ENCODE measurements at regions not wholly inside any gene's neighbourhood (a gene's known extent, or its start where the extent isn't known, plus 50 kb on each side); places are given as distances from the start of the nearest gene placed in this dataset.

GRCh38 chr13:97896446-97896845 is 57.0 kb upstream of the IPO5 start:
- Histone ChIP-seq H3K27ac (ENCODE audit: control insufficient read depth, insufficient read depth) (no peak overlapping the region), H3K4me3 (no peak overlapping the region), H3K79me2 (ENCODE audit: control insufficient read depth, insufficient read depth, low read length) (no peaks in the 10 kb centered on the region), H4K20me1 (ENCODE audit: control insufficient read depth, insufficient read depth) (no peaks in the 10 kb centered on the region), H3K27me3 (replicated peaks in 1 of 2; ENCODE audit: control insufficient read depth in 2 of 2, insufficient read depth in 2 of 2, low read length in 1 of 2) (no peaks in the 10 kb centered on the region), H3K36me3 (ENCODE audit: control insufficient read depth in 2 of 2, insufficient read depth in 2 of 2, low read length in 1 of 2) (no peaks in the 10 kb centered on the region), H3K4me1 (ENCODE audit: control insufficient read depth, insufficient read depth, low read length) (no peaks in the 10 kb centered on the region), H3K9ac (ENCODE audit: control insufficient read depth, insufficient read depth, low read length) (no peak overlapping the region), H3K9me3 (replicated peaks; ENCODE audit: control insufficient read depth, insufficient read depth, low read length) (no peaks in the 10 kb centered on the region), H3K4me2 (ENCODE audit: control insufficient read depth, insufficient read depth) (no peak overlapping the region), H2AFZ (ENCODE audit: control insufficient read depth, low read depth, low read length) (no peak overlapping the region)
- ChIA-PET RAD21 (ENCODE audit: unreplicated experiment) (no interaction called here), POLR2A (no interaction called here), CTCF (no interaction called here), SMC1A (ENCODE audit: uncharacterized antibody, unreplicated experiment) (no interaction called here)
- DNase-seq (ENCODE audit: low read depth, low spot score) (no peak), ATAC-seq (no peak), FAIRE-seq (no peak)
- in situ Hi-C loops (cut with MboI) = no loop called here
- BruUV-seq (replicated peaks) = no TSS peak
- intact Hi-C loops (cut with micrococcal nuclease; ENCODE audit: unreplicated experiment) = no loop called here
- TF ChIP-seq IKZF1 (conservative IDR thresholded peaks at IDR 0.05) (no peak), ZNF24 (IDR thresholded peaks at IDR 0.05) (no peak), CBX3 (IDR thresholded peaks at IDR 0.05; ENCODE audit: borderline replicate concordance, low read depth) (no peak), BACH1 (IDR thresholded peaks at IDR 0.05; ENCODE audit: borderline replicate concordance) (no peak), CHD1 (IDR thresholded peaks at IDR 0.05; ENCODE audit: low read depth, low read length) (no peak), ZNF622 (IDR thresholded peaks at IDR 0.05) (no peak), POU2F2 (IDR thresholded peaks at IDR 0.05; ENCODE audit: borderline replicate concordance, low read depth, low read length) (no peak), RB1 (IDR thresholded peaks at IDR 0.05; ENCODE audit: borderline replicate concordance) (no peak), PML (IDR thresholded peaks at IDR 0.05; ENCODE audit: low read length) (no peak), POLR2AphosphoS2 (IDR thresholded peaks at IDR 0.05; ENCODE audit: low read depth, low read length) (no peak)
- TF ChIP-seq, protein P1, sequence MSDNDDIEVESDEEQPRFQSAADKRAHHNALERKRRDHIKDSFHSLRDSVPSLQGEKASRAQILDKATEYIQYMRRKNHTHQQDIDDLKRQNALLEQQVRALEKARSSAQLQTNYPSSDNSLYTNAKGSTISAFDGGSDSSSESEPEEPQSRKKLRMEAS (IDR thresholded peaks at IDR 0.05; ENCODE audit: low read depth, low read length) = no peak
- 97% methylated on average over 2 of the region's 2 CpGs for WGBS (ENCODE audit: insufficient coverage, insufficient replicate concordance, low lambda C conversion rate, missing lambda C conversion rate)

Data from GM12878 (cell line).